ENCODE measurements at regions not wholly inside any gene's neighbourhood (a gene's known extent, or its start where the extent isn't known, plus 50 kb on each side); places are given as distances from the start of the nearest gene placed in this dataset.

DNA sequence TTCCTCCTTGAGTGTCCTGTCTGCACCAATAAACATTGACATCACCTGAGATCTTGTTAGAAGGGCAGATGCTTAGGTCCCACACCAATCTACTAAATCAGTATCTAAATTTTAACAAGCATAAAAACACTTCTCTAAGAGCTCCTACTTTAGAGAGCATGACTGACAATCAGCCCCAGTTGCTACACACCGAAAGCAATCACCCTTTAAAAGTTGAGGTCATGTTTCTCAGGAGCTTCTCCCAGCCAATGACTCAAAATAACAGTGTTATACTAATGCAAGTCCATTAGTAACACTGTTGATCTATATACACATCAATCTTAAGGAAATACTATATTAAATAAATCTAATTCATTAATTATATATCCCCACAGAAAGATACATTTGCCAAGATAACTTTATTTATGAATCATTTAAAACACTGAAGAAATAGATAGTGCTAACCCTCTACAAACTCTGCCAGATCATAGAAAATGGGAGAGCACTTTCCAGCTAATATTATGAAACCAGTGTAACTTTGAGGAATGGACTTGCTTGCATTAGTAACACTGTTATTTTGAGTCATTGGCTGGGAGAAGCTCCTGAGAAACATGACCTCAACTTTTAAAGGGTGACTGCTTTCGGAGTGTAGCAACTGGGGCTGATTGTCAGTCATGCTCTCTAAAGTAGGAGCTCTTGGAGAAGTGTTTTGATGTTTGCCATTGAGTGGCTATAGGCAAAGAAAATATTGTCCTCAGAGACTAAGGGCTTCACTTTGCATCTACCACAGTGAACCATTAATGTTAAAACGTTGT is 109.8 kb upstream of the HDX start:
- Histone ChIP-seq H3K27ac (no peak overlapping the region), H3K9me3 (no peaks in the 10 kb centered on the region), H3K4me1 (no peaks in the 10 kb centered on the region), H3K27me3 (no peaks in the 10 kb centered on the region), H3K4me3 (no peak overlapping the region), H3K36me3 (ENCODE audit: low read depth, missing control alignments) (no peaks in the 10 kb centered on the region)
- intact Hi-C loops (cut with DNase I; ENCODE audit: low total_unique reads) = no loop called here
- WGBS, 2 donors = 81 to 83% methylated on average over 3 of the region's 3 CpGs
- no peak for TF ChIP-seq POLR2A (IDR thresholded peaks at IDR 0.05)
- TF ChIP-seq, protein P1, sequence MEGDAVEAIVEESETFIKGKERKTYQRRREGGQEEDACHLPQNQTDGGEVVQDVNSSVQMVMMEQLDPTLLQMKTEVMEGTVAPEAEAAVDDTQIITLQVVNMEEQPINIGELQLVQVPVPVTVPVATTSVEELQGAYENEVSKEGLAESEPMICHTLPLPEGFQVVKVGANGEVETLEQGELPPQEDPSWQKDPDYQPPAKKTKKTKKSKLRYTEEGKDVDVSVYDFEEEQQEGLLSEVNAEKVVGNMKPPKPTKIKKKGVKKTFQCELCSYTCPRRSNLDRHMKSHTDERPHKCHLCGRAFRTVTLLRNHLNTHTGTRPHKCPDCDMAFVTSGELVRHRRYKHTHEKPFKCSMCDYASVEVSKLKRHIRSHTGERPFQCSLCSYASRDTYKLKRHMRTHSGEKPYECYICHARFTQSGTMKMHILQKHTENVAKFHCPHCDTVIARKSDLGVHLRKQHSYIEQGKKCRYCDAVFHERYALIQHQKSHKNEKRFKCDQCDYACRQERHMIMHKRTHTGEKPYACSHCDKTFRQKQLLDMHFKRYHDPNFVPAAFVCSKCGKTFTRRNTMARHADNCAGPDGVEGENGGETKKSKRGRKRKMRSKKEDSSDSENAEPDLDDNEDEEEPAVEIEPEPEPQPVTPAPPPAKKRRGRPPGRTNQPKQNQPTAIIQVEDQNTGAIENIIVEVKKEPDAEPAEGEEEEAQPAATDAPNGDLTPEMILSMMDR (IDR thresholded peaks at IDR 0.05) = no peak
- no peak for DNase-seq

DNA sequence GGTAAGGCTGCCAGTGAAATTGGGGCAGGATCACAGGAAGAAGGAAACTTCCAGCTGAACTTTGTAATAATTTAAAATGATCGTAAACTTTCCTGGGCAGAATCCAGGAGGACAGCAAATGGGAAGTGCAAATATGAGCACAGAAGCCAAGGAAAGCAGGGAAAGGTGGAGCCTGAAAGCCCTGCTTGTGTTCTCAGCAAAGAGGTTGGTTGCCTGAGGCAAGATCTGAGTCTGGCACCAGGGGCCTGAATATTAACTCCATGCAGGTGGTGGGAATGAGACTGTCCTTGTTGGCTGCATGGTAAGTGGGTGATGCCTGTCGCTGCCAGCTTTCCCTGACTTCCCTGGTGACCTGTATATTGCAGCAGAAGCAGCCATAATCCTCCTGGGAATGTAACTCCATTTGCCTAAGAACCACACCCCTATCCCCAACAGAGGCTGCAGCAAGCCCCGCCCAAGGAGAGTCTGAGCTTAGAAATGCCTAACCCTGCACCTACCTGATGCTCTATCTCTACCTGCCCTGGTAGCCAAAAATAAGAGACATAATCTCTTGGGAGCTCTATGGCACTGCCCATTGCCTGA is 132.0 kb upstream of the HDX start:
- 60 to 73% methylated on average over 1 to 3 of the region's 3 CpGs for WGBS, 2 donors
- intact Hi-C loops (cut with DNase I; ENCODE audit: low total_unique reads) = no loop called here

GRCh38 chrX:84666086-84666485 is 163.8 kb upstream of the HDX start:
- TF ChIP-seq POLR2A (IDR thresholded peaks at IDR 0.05) = no peak
- TF ChIP-seq, protein P1 (IDR thresholded peaks at IDR 0.05) = no peak
- intact Hi-C loops (cut with DNase I; ENCODE audit: low total_unique reads) = no loop called here
- WGBS, 2 donors = 81% methylated on average over 2 of the region's 2 CpGs; no CpG with 5 or more reads in 1 of the 2 donors

More for the DNA sequence above, 132.0 kb upstream of the HDX start:
- TF ChIP-seq, protein P1 (IDR thresholded peaks at IDR 0.05) = no peak
- TF ChIP-seq POLR2A (IDR thresholded peaks at IDR 0.05) = no peak
- H3K27me3 ChIP-seq = no peaks in the 10 kb centered on the region
- DNase-seq = no peak
- no peaks in the 10 kb centered on the region for H3K36me3 ChIP-seq (ENCODE audit: low read depth, missing control alignments)
- H3K4me1 ChIP-seq = no peaks in the 10 kb centered on the region
- H3K9me3 ChIP-seq = no peaks in the 10 kb centered on the region
- H3K4me3 ChIP-seq = no peak overlapping the region
- no peak overlapping the region for H3K27ac ChIP-seq

DNA sequence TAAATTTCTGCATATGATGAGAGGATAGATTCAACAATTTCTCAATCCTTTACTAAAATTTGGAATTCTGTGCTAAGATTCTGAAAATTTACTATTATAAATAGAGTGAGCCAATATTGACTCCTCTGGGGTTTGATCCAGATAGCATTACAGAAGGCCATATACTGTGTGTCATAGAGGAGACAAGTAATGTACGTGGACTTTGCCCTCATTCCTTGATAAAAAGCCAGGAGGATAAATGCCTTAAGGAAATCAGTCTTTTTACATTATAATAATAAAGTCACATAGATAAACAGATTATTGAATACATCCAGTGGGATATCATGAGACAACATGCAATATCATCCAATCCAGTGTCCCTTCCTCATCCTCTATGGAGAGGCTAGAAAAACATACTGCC is 188.0 kb upstream of the HDX start:
- Histone ChIP-seq H3K36me3 (ENCODE audit: low read depth, missing control alignments) (no peaks in the 10 kb centered on the region), H3K4me1 (no peaks in the 10 kb centered on the region), H3K9me3 (no peaks in the 10 kb centered on the region), H3K27ac (no peak overlapping the region), H3K4me3 (no peak overlapping the region), H3K27me3 (no peaks in the 10 kb centered on the region)
- TF ChIP-seq, protein P1 (IDR thresholded peaks at IDR 0.05) = no peak
- no peak for TF ChIP-seq POLR2A (IDR thresholded peaks at IDR 0.05)
- WGBS, 2 donors = 82 to 89% methylated on average over 1 of the region's 1 CpG
- intact Hi-C loops (cut with DNase I; ENCODE audit: low total_unique reads) = no loop called here
- DNase-seq = no peak

More at GRCh38 chrX:84666086-84666485, 163.8 kb upstream of the HDX start:
- H3K9me3 ChIP-seq = no peaks in the 10 kb centered on the region
- H3K4me1 ChIP-seq = no peaks in the 10 kb centered on the region
- H3K4me3 ChIP-seq = no peak overlapping the region
- no peaks in the 10 kb centered on the region for H3K36me3 ChIP-seq (ENCODE audit: low read depth, missing control alignments)
- no peaks in the 10 kb centered on the region for H3K27me3 ChIP-seq
- H3K27ac ChIP-seq = no peak overlapping the region
- DNase-seq = no peak
